PC-9 (cell line): ENCODE measurements at regions not wholly inside any gene's neighbourhood (a gene's known extent, or its start where the extent isn't known, plus 50 kb on each side); places are given as distances from the start of the nearest gene placed in this dataset.

Experiments
- EZH2 ChIP-seq: fragments of 200-600 bp; sonication (generic); IDR thresholded peaks from 2 replicates; pipeline ENCODE4 v1.8.0; 2017; ENCODE audit warnings: antibody characterized with exemption, low read depth
- TF ChIP-seq, protein P1 (sequence below): fragments of 200-600 bp; sonication (generic); conservative IDR thresholded peaks from 2 replicates; pipeline ENCODE4 v1.6.1; 2017; ENCODE audit warnings: mixed run types, antibody characterized with exemption, mild to moderate bottlenecking, moderate library complexity

DNA sequence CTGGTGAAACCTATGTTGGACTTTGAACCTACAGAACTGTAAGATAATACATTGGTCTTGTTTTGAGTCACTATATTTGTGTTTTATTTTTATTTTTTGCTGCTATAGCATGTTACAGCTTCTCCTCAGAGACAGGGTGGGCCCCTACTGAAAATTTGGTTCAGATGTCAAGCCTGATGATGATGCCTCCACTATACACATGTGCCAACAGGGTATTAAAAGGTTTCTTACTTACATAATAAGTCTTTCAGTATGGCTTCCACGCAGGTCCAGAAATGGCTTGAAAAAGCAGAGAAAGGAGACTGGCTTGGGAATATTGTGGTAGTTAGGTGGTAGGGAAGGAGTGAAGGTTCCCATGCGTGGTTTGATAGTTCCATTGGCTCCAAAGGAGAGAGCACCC, 52.9 kb upstream of the ELAC2 start:
- TF ChIP-seq, protein P1, sequence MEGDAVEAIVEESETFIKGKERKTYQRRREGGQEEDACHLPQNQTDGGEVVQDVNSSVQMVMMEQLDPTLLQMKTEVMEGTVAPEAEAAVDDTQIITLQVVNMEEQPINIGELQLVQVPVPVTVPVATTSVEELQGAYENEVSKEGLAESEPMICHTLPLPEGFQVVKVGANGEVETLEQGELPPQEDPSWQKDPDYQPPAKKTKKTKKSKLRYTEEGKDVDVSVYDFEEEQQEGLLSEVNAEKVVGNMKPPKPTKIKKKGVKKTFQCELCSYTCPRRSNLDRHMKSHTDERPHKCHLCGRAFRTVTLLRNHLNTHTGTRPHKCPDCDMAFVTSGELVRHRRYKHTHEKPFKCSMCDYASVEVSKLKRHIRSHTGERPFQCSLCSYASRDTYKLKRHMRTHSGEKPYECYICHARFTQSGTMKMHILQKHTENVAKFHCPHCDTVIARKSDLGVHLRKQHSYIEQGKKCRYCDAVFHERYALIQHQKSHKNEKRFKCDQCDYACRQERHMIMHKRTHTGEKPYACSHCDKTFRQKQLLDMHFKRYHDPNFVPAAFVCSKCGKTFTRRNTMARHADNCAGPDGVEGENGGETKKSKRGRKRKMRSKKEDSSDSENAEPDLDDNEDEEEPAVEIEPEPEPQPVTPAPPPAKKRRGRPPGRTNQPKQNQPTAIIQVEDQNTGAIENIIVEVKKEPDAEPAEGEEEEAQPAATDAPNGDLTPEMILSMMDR, result no peak
- TF ChIP-seq EZH2, result no peak
